ENCODE measurements at regions not wholly inside any gene's neighbourhood (a gene's known extent, or its start where the extent isn't known, plus 50 kb on each side); places are given as distances from the start of the nearest gene placed in this dataset.

GRCh38 chr5:163612358-163613149 is 107.1 kb downstream of the MAT2B start:
- no peaks in the 10 kb centered on the region for H4K20me1 ChIP-seq (ENCODE audit: insufficient read depth, low read length)
- no peaks in the 10 kb centered on the region for H3K79me2 ChIP-seq (ENCODE audit: insufficient read depth, low read depth, low read length)
- H3K27ac ChIP-seq (ENCODE audit: low read depth, low read length, poor library complexity, severe bottlenecking): no peak overlapping the region
- H3K4me3 ChIP-seq (ENCODE audit: low read depth, low read length, poor library complexity, severe bottlenecking): no peak overlapping the region
- H3K9me3 ChIP-seq (ENCODE audit: low read length): no peaks in the 10 kb centered on the region
- no TSS peak for BruUV-seq (replicated peaks)
- TF ChIP-seq EZH2phosphoT487 (IDR thresholded peaks at IDR 0.05; ENCODE audit: borderline replicate concordance, low read depth, low read length) (no peak), CTCF (conservative IDR thresholded peaks at IDR 0.05; ENCODE audit: low read length) (no peak)
- H3K36me3 ChIP-seq (ENCODE audit: insufficient read depth, low read length): no peaks in the 10 kb centered on the region
- intact Hi-C loops (cut with micrococcal nuclease; ENCODE audit: unreplicated experiment): no loop called here
- no peak overlapping the region for H2AFZ ChIP-seq (ENCODE audit: low read length)
- ChIA-PET CTCF (ENCODE audit: unreplicated experiment) (interaction anchor here (0.6 kb wide), 1 partner anchor 10 kb away, joined by 3 read pairs; no protein-coding TSS in a partner anchor), POLR2A (interaction anchor here (0.6 kb wide), 1 partner anchor 51 kb away, joined by 3 read pairs; no protein-coding TSS in a partner anchor)
- H3K4me1 ChIP-seq (ENCODE audit: insufficient read depth, low read length, poor library complexity, severe bottlenecking): no peaks in the 10 kb centered on the region
- H3K9me2 ChIP-seq (ENCODE audit: insufficient read depth, low read length): no peaks in the 10 kb centered on the region
- no peak for DNase-seq (ENCODE audit: low spot score)
- no peak overlapping the region for H3K4me2 ChIP-seq (ENCODE audit: low read length)

- no peak overlapping the region for H3K4me3 ChIP-seq (ENCODE audit: low read depth, low read length, poor library complexity, severe bottlenecking)
- no peak overlapping the region for H3K27ac ChIP-seq (ENCODE audit: low read depth, low read length, poor library complexity, severe bottlenecking)
- intact Hi-C loops (cut with micrococcal nuclease; ENCODE audit: unreplicated experiment): no loop called here
- H2AFZ ChIP-seq (ENCODE audit: low read length): no peak overlapping the region
- H3K79me2 ChIP-seq (ENCODE audit: insufficient read depth, low read depth, low read length): no peaks in the 10 kb centered on the region
- H3K4me1 ChIP-seq (ENCODE audit: insufficient read depth, low read length, poor library complexity, severe bottlenecking): no peaks in the 10 kb centered on the region
- ChIA-PET POLR2A (interaction anchor here (0.6 kb wide), 1 partner anchor 52 kb away, joined by 3 read pairs; no protein-coding TSS in a partner anchor), CTCF (ENCODE audit: unreplicated experiment) (no interaction called here)
- TF ChIP-seq EZH2phosphoT487 (IDR thresholded peaks at IDR 0.05; ENCODE audit: borderline replicate concordance, low read depth, low read length): no peak
- TF ChIP-seq CTCF (conservative IDR thresholded peaks at IDR 0.05; ENCODE audit: low read length): no peak
- BruUV-seq (replicated peaks): no TSS peak
- H3K36me3 ChIP-seq (ENCODE audit: insufficient read depth, low read length): no peaks in the 10 kb centered on the region
- no peaks in the 10 kb centered on the region for H3K9me2 ChIP-seq (ENCODE audit: insufficient read depth, low read length)
- no peaks in the 10 kb centered on the region for H3K9me3 ChIP-seq (ENCODE audit: low read length)
- DNase-seq (ENCODE audit: low spot score): no peak
- no peaks in the 10 kb centered on the region for H4K20me1 ChIP-seq (ENCODE audit: insufficient read depth, low read length)
- H3K4me2 ChIP-seq (ENCODE audit: low read length): no peak overlapping the region
Measured at GRCh38 chr5:163613150-163613442, 107.7 kb downstream of the MAT2B start.

GRCh38 chr5:163614787-163615186 is 109.4 kb downstream of the MAT2B start:
- BruUV-seq (replicated peaks): no TSS peak
- H3K27ac ChIP-seq (ENCODE audit: low read depth, low read length, poor library complexity, severe bottlenecking): no peak overlapping the region
- ChIA-PET CTCF (ENCODE audit: unreplicated experiment) (no interaction called here), POLR2A (interaction anchor here (0.6 kb wide), 1 partner anchor 1070 kb away, joined by 3 read pairs; no protein-coding TSS in a partner anchor)
- H3K4me1 ChIP-seq (ENCODE audit: insufficient read depth, low read length, poor library complexity, severe bottlenecking): no peaks in the 10 kb centered on the region
- H3K4me2 ChIP-seq (ENCODE audit: low read length): no peak overlapping the region
- H2AFZ ChIP-seq (ENCODE audit: low read length): no peak overlapping the region
- no peak overlapping the region for H3K4me3 ChIP-seq (ENCODE audit: low read depth, low read length, poor library complexity, severe bottlenecking)
- H4K20me1 ChIP-seq (ENCODE audit: insufficient read depth, low read length): no peaks in the 10 kb centered on the region
- no peaks in the 10 kb centered on the region for H3K9me3 ChIP-seq (ENCODE audit: low read length)
- H3K36me3 ChIP-seq (ENCODE audit: insufficient read depth, low read length): no peaks in the 10 kb centered on the region
- intact Hi-C loops (cut with micrococcal nuclease; ENCODE audit: unreplicated experiment): no loop called here
- no peak for TF ChIP-seq CTCF (conservative IDR thresholded peaks at IDR 0.05; ENCODE audit: low read length)
- no peak for TF ChIP-seq EZH2phosphoT487 (IDR thresholded peaks at IDR 0.05; ENCODE audit: borderline replicate concordance, low read depth, low read length)
- H3K79me2 ChIP-seq (ENCODE audit: insufficient read depth, low read depth, low read length): no peaks in the 10 kb centered on the region
- no peaks in the 10 kb centered on the region for H3K9me2 ChIP-seq (ENCODE audit: insufficient read depth, low read length)
- no peak for DNase-seq (ENCODE audit: low spot score)
